ENCODE measurements at regions not wholly inside any gene's neighbourhood (a gene's known extent, or its start where the extent isn't known, plus 50 kb on each side); places are given as distances from the start of the nearest gene placed in this dataset.

GRCh38 chr13:70473907-70474306, 365.7 kb upstream of the KLHL1 start:
- DNase-seq, result no peak

- no peak for DNase-seq
These were observed 360.8 kb upstream of the KLHL1 start for GRCh38 chr13:70469077-70469476.

- DNase-seq, result no peak
These were observed 349.2 kb upstream of the KLHL1 start for GRCh38 chr13:70457474-70457873.

- DNase-seq, result no peak
These were observed 340.6 kb upstream of the KLHL1 start for GRCh38 chr13:70448820-70449219.

DNA sequence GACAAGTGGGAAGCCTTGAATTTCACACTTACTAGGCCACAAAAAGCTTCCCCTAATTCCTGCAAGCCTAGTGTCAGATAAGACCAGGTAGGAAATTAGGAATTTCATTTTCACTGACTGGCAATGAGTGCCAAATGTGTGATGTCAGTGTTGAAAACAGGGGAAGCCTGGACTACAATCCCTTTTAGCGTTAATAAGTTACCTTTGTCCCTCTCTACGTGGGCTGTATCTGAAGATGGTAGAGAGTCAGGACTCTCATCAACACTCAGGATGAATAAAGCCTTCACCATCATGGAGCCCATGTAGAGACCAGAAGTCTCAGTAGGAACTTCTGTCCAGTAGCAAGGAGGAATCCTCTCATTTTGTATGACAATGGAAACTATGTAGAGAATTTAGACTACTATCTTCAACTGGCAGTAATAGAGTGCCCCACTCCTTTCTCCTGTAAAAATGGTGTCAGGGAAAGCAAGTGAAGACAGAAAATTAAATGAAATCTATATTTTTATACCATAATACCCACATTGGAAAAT, 324.1 kb upstream of the KLHL1 start:
- no peak for DNase-seq

- DNase-seq, result no peak
These were observed 322.0 kb upstream of the KLHL1 start for GRCh38 chr13:70430256-70430655.

DNA sequence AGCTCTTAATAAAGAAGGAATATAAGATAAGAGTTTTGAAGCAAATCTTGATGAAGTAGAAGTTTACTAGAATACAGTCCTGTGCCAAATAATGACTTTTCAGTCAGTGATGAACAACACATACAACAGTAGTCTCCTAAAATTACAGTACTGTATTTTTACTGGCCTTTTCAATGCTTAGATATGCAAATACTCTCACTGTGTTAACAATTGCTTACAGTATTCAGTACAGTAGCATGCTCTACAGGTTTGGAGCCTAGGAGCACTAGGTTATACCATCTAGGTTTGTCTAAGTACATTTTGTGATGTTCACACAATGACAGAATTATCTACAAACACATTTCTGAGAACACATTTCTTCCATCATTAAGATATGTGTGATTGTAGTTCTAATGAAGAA, 316.7 kb upstream of the KLHL1 start:
- DNase-seq, result no peak

GRCh38 chr13:70424428-70424827, 316.2 kb upstream of the KLHL1 start:
- DNase-seq, result no peak

DNA sequence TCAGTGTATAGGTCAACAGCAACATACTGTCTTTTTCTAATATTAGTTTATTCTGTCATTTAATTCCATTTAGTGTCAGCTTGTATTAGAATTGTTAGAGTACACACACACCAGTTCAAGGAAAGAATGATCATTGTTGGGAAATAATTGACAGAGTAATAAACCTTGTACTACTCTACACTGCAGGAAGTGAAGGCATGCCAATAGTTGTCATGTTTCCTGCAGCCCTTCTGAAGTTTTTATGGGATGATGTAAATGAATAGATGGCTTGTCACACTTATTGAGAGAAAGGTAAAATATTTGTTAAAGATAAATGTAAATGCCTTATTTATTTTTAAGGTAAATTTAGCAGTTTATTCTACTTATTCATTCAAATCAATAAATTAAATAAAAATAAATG, 306.9 kb upstream of the KLHL1 start:
- DNase-seq, result no peak

DNA sequence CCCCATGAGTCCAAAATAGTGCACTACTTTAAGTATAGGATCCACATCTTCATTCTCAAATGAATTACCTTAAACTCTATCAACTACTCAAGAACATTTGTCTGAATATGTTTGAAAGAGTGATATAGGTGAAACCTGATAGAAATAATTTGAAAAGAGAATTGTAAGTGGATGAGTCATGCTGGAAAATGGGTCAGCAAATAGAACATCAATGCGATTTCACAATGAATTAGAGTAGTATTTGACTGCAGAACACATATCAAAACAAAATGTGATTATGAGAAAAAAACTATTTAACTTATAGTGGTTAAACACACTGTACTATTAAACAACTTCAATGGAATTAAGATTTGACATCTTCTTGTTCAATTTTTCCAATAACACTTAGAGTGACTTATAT, 300.6 kb upstream of the KLHL1 start:
- no peak for DNase-seq

DNA sequence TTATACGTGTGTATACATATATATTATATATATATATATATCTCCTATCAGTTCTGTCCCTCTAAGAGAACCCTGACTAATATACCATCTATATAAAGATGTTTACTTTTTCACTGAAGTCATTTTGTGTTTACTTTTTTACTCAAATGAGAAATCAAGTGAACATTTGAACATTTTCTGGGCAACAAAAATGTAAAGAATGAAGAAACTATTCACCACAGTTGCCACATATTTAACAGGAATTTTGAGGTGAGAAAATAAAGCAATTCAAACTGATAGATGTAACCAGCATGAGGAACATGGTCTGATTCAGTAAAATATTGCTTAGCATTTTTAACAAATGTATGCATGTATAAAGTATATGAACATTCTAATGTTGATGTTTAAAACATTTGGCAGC, 299.2 kb upstream of the KLHL1 start:
- DNase-seq, result no peak

- DNase-seq, result no peak
These were observed 297.0 kb upstream of the KLHL1 start for GRCh38 chr13:70405266-70405665.

GRCh38 chr13:70394031-70394548, 285.8 kb upstream of the KLHL1 start:
- DNase-seq, result no peak

DNA sequence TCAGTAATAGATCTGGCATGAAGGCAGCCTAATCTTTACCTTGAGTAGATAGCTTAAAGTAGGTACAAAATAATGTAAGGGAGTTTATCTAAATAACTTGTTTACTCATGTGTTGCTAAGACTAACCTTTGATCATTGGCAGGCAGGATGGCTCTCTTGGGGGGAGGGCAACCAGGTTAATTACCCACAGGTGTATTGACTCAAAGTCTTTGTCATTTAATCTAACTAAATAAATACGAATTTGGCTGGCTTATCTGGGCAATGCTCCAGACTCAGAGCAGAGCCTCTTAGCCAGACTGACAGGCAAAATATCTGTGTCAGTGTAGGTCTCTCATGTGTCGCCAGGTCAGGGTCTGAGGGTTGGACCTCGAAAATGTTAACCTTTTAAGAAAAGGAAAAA, 283.4 kb upstream of the KLHL1 start:
- DNase-seq, result no peak

DNA sequence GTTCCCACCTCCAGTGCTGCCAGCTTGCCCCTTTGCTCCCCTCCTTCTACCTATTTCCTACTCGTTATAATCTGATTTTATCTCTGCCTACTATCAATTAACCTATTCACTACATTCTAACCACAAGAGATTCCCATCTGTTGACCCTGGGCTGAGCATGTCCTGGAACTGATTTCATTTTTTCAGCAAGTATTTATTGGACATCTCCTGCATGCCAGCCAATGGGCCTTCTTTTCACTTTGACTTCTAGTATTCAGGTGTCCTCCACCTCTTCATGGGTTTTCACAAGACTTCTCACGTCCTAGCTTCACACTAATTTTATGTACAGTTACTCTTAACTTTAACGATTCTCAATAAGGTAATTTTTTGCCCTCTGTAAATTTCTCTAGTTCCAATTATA, 282.7 kb upstream of the KLHL1 start:
- no peak for DNase-seq

DNA sequence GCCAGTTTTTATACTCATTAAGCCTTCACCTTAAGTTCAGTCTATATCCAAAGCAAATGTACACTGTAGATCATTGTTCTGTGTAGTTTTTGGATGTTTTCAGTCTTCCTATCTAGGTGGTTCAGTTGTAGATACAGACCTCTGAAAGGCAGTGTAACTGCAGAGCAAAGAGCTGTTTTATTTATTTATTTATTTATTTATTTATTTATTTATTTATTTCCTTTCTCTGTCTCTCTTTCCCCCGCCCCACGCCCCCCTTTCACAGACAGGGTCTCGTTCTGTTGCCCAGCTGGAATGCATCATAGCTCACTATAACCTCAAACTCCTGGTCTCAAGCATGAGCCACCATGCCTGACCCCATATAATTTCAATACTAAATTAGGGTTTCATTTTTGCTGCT, 281.8 kb upstream of the KLHL1 start:
- no peak for DNase-seq

- DNase-seq, result no peak
These were observed 280.7 kb upstream of the KLHL1 start for GRCh38 chr13:70388935-70389334.

DNA sequence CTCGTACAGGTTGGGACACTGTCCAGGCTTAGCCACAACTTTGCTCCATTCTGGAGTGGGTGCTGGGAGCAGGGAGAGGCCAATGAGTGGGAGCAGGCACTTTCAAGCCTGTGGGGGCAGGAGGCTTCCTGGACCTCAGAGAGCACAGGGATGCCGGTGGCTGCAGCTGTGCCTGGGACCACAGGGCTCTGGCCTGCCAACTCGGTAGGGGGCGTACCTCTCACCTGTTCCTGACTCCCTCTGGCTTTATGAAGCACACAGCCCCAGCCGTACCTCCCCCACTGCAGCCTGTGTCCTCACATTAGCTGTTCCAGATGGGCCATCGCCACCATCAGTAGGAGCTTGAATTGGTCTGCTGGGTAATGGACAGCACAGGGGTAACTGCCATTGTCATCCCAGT, 278.7 kb upstream of the KLHL1 start:
- no peak for DNase-seq

DNA sequence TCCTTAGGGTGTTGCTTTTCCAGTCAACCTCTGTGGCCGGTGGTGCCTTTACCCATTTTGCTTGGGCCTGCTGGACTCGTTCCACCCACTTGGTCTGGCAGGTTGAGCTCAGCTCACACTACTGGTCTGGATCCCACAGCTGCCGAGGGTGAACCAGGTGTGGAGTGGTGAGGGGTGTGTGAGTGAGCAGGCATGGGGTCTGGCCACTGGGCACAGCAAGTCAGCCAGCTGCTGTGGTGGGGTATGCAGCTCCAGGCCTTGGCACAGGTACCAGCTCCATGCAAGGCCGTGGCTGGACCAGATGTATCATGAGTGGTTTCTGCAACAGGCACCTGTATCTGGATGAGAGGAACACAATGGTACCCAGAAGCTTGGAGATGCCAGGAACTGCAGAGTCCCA, 277.6 kb upstream of the KLHL1 start:
- DNase-seq, result no peak

DNA sequence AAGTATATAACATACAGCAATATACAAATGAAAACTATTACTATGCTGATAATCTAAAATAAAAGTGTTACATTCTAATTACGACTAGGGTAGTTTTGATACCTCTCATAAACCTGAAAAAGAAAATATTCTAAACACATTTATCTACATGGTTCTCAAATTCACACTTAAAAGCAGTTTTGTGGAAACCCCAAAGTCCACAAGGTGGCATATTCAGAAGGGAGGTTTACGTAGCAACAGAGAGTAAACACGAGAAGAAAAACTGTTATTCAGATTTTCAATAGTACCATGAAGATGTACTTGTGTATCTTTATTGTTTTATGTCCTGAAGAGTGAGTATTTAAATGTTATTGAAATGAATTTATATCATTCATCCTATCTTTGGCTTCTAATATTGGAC, 275.9 kb upstream of the KLHL1 start:
- DNase-seq, result no peak

DNA sequence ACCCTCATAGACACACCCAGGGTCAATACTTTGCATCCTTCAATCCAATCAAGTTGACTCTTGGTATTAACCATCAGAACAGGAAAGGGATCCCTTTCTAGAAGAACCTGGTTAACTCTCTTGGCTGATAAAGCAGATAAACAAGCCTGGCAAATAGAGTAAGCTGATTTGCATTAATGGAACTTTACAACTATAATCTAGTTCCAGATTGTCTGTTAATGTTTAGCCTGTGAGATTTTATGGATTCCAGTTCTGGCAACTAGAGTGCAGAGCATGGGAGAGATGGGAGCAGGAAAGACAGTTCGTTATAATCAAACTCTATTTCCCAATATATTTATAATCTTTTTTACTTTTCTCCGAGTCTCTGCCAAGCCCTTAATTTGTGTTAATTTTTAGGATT, 272.6 kb upstream of the KLHL1 start:
- no peak for DNase-seq

DNA sequence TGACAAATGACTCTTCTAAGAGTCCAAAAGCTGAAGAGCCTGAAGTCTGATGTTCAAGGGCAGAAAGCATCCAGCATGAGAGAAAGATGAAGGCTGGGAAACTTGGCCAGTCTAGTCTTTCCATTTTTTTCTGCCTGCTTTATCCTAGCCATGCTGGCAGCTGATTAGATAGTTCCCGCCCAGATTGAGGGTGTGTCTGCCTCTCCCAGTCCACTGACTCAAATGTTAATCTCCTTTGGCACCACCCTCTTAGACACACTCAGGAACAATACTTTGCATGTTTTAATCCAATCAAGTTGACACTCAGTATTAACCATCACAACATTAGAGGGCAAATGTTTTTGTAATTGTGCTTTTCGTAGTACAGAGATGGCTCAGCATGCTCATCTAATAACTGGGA, 267.5 kb upstream of the KLHL1 start:
- no peak for DNase-seq

DNA sequence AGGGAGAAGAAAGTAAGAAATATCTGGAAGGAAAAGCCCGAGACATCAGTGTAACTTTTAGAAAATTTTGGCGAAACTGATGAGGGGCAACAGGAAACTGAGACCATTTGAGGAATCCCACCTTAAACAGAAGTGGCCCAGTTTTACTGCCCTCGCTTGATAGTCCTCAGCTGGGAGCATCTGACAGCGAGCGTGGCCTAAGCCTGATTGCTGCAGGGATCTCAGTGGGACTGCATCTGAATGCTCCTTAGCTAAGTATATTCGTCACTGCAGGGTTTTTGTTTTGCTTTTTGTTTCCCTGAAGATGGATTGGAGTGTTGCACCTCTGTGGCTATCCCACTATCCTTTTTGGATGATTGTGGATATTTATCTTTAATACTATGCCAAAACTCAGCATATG, 262.7 kb upstream of the KLHL1 start:
- DNase-seq, result no peak

GRCh38 chr13:70366720-70367119, 258.5 kb upstream of the KLHL1 start:
- DNase-seq, result no peak

- no peak for DNase-seq
These were observed 255.7 kb upstream of the KLHL1 start for GRCh38 chr13:70363991-70364390.
